GM13976 (cell line): ENCODE measurements at regions not wholly inside any gene's neighbourhood (a gene's known extent, or its start where the extent isn't known, plus 50 kb on each side); places are given as distances from the start of the nearest gene placed in this dataset.

ENCODE experiments used
- DNase-seq: peaks from one replicate; pipeline ENCODE4 v3.0.0; 2012; ENCODE audit warnings: low spot score
- in situ Hi-C: fragments of 300-500 bp; cut with MboI; formaldehyde crosslinking; loops from one replicate; pipeline ENCODE4 v1.12.0; 2022; ENCODE audit warnings: low sequenced_read_pairs, mixed read lengths, inconsistent platforms; ENCODE audit not compliant: unreplicated experiment
- TF ChIP-seq, protein P1 (sequence below): IDR thresholded peaks from 2 replicates; pipeline ENCODE4 v1.5.1; 2012; ENCODE audit warnings: borderline replicate concordance, mild to moderate bottlenecking; ENCODE audit not compliant: insufficient read depth; ENCODE audit errors: extremely low read depth, missing control alignments, control extremely low read depth

DNA sequence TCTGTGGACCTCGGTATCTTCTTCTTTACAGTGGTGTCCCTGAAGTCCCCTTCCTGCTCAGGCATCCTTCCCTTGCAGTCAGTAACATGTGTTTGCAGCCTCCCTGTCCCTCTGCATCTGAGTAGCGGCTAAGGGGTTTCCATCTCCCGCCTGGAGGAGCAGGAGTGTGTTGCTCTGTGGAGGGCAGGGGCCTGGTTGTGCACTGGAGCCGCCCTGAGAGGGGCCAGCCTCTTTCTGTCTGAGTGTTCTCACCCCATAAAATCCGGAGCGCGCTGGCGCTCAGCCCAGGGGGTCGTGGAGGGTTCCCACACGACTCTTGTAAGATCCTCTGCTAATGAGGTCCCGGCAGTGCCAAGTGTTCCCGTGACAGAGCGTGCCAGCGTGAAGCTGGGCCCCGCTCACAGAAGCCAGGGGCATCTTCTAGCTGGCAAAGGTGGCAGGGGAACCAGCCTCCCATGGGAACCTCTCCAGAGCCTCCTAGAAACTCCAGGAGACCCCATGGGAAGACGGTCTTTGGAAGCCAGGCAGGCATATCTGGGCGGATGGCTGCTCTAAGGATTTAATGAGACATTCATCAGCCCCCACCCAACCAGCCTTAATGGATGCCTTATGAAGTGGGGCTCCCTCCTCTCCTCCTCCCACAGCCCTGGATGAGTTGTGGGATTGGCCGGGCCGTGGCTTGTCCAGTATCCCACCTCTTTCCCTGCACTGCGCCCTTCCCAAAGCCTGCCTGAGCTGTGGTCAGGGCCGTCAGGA is 91.4 kb upstream of the GSE1 start:
- TF ChIP-seq, protein P1, sequence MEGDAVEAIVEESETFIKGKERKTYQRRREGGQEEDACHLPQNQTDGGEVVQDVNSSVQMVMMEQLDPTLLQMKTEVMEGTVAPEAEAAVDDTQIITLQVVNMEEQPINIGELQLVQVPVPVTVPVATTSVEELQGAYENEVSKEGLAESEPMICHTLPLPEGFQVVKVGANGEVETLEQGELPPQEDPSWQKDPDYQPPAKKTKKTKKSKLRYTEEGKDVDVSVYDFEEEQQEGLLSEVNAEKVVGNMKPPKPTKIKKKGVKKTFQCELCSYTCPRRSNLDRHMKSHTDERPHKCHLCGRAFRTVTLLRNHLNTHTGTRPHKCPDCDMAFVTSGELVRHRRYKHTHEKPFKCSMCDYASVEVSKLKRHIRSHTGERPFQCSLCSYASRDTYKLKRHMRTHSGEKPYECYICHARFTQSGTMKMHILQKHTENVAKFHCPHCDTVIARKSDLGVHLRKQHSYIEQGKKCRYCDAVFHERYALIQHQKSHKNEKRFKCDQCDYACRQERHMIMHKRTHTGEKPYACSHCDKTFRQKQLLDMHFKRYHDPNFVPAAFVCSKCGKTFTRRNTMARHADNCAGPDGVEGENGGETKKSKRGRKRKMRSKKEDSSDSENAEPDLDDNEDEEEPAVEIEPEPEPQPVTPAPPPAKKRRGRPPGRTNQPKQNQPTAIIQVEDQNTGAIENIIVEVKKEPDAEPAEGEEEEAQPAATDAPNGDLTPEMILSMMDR, result no peak
- in situ Hi-C loops, result no loop called here
- DNase-seq, result no peak

DNA sequence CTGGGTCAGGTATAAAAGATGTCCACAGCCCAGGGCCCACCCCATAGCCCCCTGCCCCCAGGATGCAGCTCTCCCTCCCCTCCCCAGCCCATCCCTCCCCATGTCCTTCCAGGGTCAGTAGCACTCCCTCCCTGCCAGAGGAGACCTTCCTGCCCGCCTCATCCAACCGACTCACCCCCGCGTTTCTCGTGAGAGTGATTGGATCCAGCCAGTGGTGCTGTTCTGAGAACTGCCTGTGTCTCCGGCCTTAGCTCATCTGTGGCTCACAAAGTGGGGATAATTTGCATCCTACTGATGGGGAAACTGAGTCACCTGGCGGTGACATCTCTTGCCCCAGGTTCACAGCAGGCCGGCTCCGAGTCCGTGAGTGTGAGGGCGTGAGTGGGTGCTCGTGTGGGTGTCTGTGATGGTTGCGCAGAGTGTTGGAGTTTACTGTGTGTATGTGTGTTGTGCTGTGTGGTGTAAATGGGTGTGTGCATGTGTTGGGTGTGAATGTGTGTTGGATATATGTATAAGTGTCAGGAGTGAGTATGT is 90.7 kb upstream of the GSE1 start:
- TF ChIP-seq, protein P1, result no peak
- in situ Hi-C loops, result no loop called here
- DNase-seq, result no peak

DNA sequence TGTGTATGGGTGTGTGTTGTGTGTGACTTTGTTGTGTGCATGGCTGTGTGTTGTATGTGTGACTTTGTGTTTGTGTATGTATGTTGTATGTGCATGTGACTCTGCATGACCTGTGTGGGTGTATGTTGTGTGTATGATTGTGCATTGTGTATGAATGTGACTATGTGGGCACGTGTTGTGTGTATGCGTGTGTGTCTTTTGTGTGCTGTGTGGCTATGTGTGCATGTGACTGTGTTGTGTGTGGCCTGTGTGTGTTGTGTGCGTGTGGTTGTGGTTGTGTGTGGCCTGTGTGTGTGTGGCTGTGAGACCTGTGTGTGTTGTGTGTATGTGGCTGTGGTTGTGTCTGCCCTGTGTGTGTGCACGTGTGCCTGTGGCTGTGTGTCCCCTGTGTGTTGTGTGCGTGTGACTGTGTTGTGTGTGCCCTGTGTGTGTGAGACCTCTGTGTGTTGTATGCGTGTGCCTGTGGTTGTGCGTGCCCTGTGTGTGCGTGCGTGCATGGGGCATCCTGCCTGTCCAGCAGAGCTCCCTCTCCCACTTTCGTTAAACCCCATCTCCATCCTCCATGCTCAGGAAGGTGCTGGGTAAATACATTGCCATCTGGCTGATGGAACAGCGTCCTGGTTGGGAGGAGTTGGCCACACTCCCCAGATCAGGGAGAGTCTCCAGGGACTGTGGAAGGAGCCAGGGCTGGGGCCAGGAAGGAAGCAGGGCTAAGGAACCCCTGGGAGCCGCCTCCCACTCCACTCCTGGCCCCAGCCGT is 90.1 kb upstream of the GSE1 start:
- TF ChIP-seq, protein P1, result no peak
- DNase-seq, result no peak
- in situ Hi-C loops, result no loop called here

DNA sequence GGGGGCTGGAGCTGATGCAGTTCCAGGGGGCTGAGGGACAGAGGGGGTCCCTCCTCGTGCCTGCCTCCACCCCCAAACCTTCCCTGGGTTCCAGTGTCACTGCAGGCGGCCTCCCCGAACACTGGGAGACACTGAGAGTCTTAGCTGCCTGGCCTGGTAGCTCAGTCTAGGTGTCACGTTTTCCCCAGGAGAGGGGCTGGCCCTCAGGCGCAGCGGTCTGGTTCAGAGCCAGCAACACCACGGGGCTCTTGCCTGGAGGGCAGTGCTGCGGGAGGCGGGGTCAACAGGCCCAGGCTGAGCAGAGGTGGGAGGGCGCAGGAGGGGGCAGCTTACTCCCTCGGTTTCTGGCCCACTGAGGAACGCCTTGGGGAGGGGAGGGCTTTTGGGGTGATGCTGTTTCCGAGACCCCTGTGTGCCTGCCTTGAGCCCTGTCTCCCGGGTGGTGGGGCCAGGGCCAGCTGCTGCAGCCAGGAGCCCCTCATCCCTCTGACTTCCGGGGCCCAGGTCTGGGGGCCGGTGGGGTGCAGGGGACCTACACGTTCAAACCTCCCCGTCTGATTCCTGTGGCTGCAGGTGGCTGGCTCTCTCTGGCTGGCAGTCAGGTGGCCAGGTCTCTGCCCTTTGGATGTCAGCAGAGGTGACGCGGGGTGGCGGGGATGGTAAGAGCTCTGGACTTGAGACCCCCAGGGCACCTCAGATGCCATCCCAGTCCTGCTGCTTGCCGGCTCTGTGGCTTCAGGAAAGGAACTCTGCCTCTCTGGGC is 89.3 kb upstream of the GSE1 start:
- in situ Hi-C loops, result no loop called here
- TF ChIP-seq, protein P1, result no peak
- no peak for DNase-seq

DNA sequence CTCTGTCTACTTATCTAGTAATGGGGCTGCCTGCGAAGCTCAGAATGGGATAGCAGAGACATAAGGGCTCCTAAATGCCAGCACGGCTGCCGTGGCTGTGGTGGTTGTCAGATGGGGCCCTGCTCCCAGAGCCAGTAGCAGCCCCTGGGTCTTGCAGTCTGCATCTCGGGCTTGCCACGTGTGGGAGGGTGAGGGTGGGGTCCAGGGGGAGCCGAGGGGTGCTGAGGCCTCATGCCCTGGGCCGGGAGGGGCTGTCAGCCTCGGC is 88.8 kb upstream of the GSE1 start:
- TF ChIP-seq, protein P1, result no peak
- in situ Hi-C loops, result no loop called here
- DNase-seq, result no peak

DNA sequence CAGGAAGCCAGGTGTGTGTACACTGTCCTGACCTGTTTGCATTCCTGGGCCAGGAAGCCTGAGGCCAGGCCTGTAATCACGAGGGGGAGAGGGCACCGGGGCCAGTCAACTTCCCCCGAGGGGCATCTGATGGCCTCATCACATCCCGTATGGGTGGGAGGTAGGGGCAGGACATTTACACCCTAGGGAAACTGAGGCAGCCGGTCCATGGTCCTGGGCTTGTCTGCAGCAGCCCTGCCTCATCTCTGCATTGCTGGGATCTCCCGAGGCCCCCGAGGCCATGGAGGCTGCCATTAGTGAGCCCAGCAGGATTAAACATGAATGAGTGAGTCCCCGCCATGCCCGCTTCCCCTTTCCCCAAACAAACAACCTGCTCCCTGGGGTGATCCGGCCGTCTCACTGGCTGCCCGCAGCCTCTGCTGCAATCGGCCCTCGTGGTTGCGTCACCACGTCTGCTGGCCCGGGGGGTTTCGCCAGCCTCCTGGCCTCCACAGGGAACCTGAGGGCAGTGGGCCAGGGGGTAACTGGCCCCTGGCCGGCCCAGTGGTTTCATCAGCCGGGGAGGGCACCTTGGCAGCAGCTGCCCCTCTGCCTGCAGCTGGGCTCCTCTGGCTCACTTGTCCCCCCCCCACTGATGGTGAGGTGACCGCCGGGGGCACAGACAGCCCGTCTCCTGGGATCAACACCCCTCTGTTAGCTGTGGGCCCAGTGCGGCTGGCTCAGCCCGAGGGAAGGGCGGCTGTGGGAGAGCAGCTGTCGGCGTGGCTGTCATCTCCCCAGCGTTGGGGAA is 88.3 kb upstream of the GSE1 start:
- in situ Hi-C loops, result no loop called here
- DNase-seq, result no peak
- TF ChIP-seq, protein P1, result no peak
